Subcutaneous abdominal adipose tissue (tissue), 5 donors: ENCODE measurements at regions not wholly inside any gene's neighbourhood (a gene's known extent, or its start where the extent isn't known, plus 50 kb on each side); places are given as distances from the start of the nearest gene placed in this dataset.

ENCODE experiments used
- H3K27ac ChIP-seq: one replicate; pipeline ENCODE4 v1.7.0; 2013; ENCODE audit warnings: low read depth, mild to moderate bottlenecking, inconsistent platforms, low read length, moderate library complexity
- H3K27me3 ChIP-seq, 5 donors: one replicate each; pipeline ENCODE4 v1.7.0; 2013; ENCODE audit warnings: low read length in 5 of 5, inconsistent platforms in 1 of 5; ENCODE audit not compliant: control insufficient read depth in 5 of 5, insufficient read depth in 4 of 5
- H3K36me3 ChIP-seq, 5 donors: one replicate each; pipeline ENCODE4 v1.7.0; 2013; ENCODE audit warnings: low read length in 5 of 5; ENCODE audit not compliant: control insufficient read depth in 5 of 5, insufficient read depth in 5 of 5
- H3K4me1 ChIP-seq, 5 donors: one replicate each; pipeline ENCODE4 v1.7.0; 2013; ENCODE audit warnings: low read length in 5 of 5, mild to moderate bottlenecking in 3 of 5, moderate library complexity in 1 of 5; ENCODE audit not compliant: control insufficient read depth in 5 of 5, insufficient read depth in 5 of 5
- H3K4me3 ChIP-seq, 5 donors: one replicate each; pipeline ENCODE4 v1.7.0; 2013; ENCODE audit warnings: low read length in 5 of 5, low read depth in 1 of 5
- H3K9ac ChIP-seq, 5 donors: one replicate each; pipeline ENCODE4 v1.7.0; 2013; ENCODE audit warnings: low read length in 5 of 5, mild to moderate bottlenecking in 4 of 5, moderate library complexity in 3 of 5
- H3K9me3 ChIP-seq, 5 donors: one replicate each; pipeline ENCODE4 v1.7.0; 2013; ENCODE audit warnings: low read length in 5 of 5; ENCODE audit not compliant: control insufficient read depth in 5 of 5
- donor health status: healthy.
- donor health status: healthy.
- donor health status: healthy.
- donor health status: healthy.
- donor health status: healthy.

GRCh38 chr13:76813891-76814290 is 72.3 kb downstream of the KCTD12 start:
- no peak overlapping the region for H3K27ac ChIP-seq

GRCh38 chr13:76813000-76813691 is 73.1 kb downstream of the KCTD12 start:
- H3K9ac ChIP-seq, result no peak overlapping the region
- peaks cover 5 to 34% (median 28%) of the 10 kb centered on the region in 5 donors for H3K4me1 ChIP-seq
- no peaks in the 10 kb centered on the region for H3K27me3 ChIP-seq
- no peaks in the 10 kb centered on the region for H3K36me3 ChIP-seq
- peak overlapping the region; percentile 32 for H3K27ac ChIP-seq
- H3K4me3 ChIP-seq, result no peak overlapping the region
- no peaks in the 10 kb centered on the region for H3K9me3 ChIP-seq

More at GRCh38 chr13:76813891-76814290, 72.3 kb downstream of the KCTD12 start:
- Histone ChIP-seq H3K9ac (no peak overlapping the region), H3K27me3 (no peaks in the 10 kb centered on the region), H3K4me1 (peaks cover 5 to 34% (median 28%) of the 10 kb centered on the region in 5 donors), H3K9me3 (no peaks in the 10 kb centered on the region), H3K4me3 (no peak overlapping the region), H3K36me3 (no peaks in the 10 kb centered on the region)

- Histone ChIP-seq H3K27ac (peak overlapping the region; percentile 16), H3K36me3 (no peaks in the 10 kb centered on the region), H3K4me3 (no peak overlapping the region), H3K27me3 (no peaks in the 10 kb centered on the region), H3K9ac (no peak overlapping the region), H3K4me1 (peaks cover 5 to 34% (median 28%) of the 10 kb centered on the region in 5 donors), H3K9me3 (no peaks in the 10 kb centered on the region)
These were observed 73.9 kb downstream of the KCTD12 start for GRCh38 chr13:76812206-76812897.

GRCh38 chr13:76809389-76809788 is 76.8 kb downstream of the KCTD12 start:
- Histone ChIP-seq H3K27ac (no peak overlapping the region), H3K9ac (no peak overlapping the region), H3K9me3 (no peaks in the 10 kb centered on the region), H3K27me3 (no peaks in the 10 kb centered on the region), H3K36me3 (no peaks in the 10 kb centered on the region), H3K4me3 (no peak overlapping the region), H3K4me1 (peaks cover 5 to 37% (median 28%) of the 10 kb centered on the region in 5 donors)

GRCh38 chr13:76808927-76809326 is 77.3 kb downstream of the KCTD12 start:
- H3K9me3 ChIP-seq, result no peaks in the 10 kb centered on the region
- H3K36me3 ChIP-seq, result no peaks in the 10 kb centered on the region
- H3K4me1 ChIP-seq, result peaks cover 4 to 36% (median 23%) of the 10 kb centered on the region in 5 donors
- no peaks in the 10 kb centered on the region for H3K27me3 ChIP-seq
- H3K9ac ChIP-seq, result no peak overlapping the region
- H3K4me3 ChIP-seq, result no peak overlapping the region
- no peak overlapping the region for H3K27ac ChIP-seq

GRCh38 chr13:76804801-76805200 is 81.4 kb downstream of the KCTD12 start:
- no peaks in the 10 kb centered on the region for H3K9me3 ChIP-seq
- H3K4me1 ChIP-seq, result peaks cover 0 to 19% (median 0%) of the 10 kb centered on the region in 5 donors

GRCh38 chr13:76803831-76804230 is 82.4 kb downstream of the KCTD12 start:
- Histone ChIP-seq H3K36me3 (no peaks in the 10 kb centered on the region), H3K27ac (no peak overlapping the region), H3K9me3 (no peaks in the 10 kb centered on the region), H3K4me3 (no peak overlapping the region), H3K9ac (no peak overlapping the region), H3K4me1 (peaks cover 0 to 14% (median 0%) of the 10 kb centered on the region in 5 donors), H3K27me3 (no peaks in the 10 kb centered on the region)

More at GRCh38 chr13:76804801-76805200, 81.4 kb downstream of the KCTD12 start:
- no peak overlapping the region for H3K27ac ChIP-seq
- no peak overlapping the region for H3K4me3 ChIP-seq
- H3K27me3 ChIP-seq, result no peaks in the 10 kb centered on the region
- H3K9ac ChIP-seq, result no peak overlapping the region
- no peaks in the 10 kb centered on the region for H3K36me3 ChIP-seq

GRCh38 chr13:76800943-76801342 is 85.3 kb downstream of the KCTD12 start:
- Histone ChIP-seq H3K36me3 (no peaks in the 10 kb centered on the region), H3K4me3 (no peak overlapping the region), H3K27ac (no peak overlapping the region), H3K27me3 (no peaks in the 10 kb centered on the region), H3K9ac (no peak overlapping the region), H3K9me3 (no peaks in the 10 kb centered on the region), H3K4me1 (peaks cover 0 to 14% (median 0%) of the 10 kb centered on the region in 5 donors)

GRCh38 chr13:76799696-76800095 is 86.5 kb downstream of the KCTD12 start:
- no peaks in the 10 kb centered on the region for H3K36me3 ChIP-seq
- H3K9ac ChIP-seq, result no peak overlapping the region
- no peaks in the 10 kb centered on the region for H3K27me3 ChIP-seq
- no peaks in the 10 kb centered on the region for H3K9me3 ChIP-seq
- H3K4me3 ChIP-seq, result no peak overlapping the region
- H3K27ac ChIP-seq, result no peak overlapping the region
- H3K4me1 ChIP-seq, result peaks cover 0 to 12% (median 0%) of the 10 kb centered on the region in 5 donors

GRCh38 chr13:76798037-76798436 is 88.2 kb downstream of the KCTD12 start:
- no peaks in the 10 kb centered on the region for H3K36me3 ChIP-seq
- no peak overlapping the region for H3K9ac ChIP-seq
- H3K4me1 ChIP-seq, result peaks cover 0 to 5% (median under 1%) of the 10 kb centered on the region in 5 donors
- no peaks in the 10 kb centered on the region for H3K9me3 ChIP-seq
- H3K27ac ChIP-seq, result no peak overlapping the region
- H3K27me3 ChIP-seq, result no peaks in the 10 kb centered on the region
- no peak overlapping the region for H3K4me3 ChIP-seq
